ENCODE measurements at regions not wholly inside any gene's neighbourhood (a gene's known extent, or its start where the extent isn't known, plus 50 kb on each side); places are given as distances from the start of the nearest gene placed in this dataset.

- TF ChIP-seq CTCF (IDR thresholded peaks at IDR 0.05) (no peak), EZH2phosphoT487 (IDR thresholded peaks at IDR 0.05) (no peak), EZH2 (IDR thresholded peaks at IDR 0.05) (no peak)
Measured at GRCh38 chr11:35049859-35050531, 89.0 kb upstream of the CD44 start.

Data from neural progenitor cell (in vitro differentiated cells).